ENCODE measurements at regions not wholly inside any gene's neighbourhood (a gene's known extent, or its start where the extent isn't known, plus 50 kb on each side); places are given as distances from the start of the nearest gene placed in this dataset.
"Not testable (repeated sequence)": the region's sequence is repeated elsewhere in the genome, so short reads cannot be mapped to it uniquely, and the experiment has no call there.

DNA sequence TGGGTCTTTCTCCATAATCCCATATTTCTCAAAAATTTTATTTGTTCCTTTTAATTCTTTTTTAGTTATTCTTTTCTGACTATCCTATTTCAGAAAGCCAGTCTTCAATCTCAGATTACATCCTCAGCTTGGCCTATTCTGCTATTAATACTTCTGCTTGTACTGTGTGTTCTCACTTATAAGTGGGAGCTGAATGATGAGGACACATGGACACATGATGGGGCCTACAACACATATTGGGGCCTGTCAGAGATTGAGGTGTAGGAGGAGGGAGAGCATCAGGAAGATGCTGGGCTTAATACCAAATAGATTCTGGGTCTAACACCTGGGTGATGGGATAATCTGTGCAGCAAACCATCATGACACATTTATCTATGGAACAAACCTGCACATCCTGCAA lies 82.3 kb downstream of the MAGEE1 start:
- no peak for DNase-seq

DNA sequence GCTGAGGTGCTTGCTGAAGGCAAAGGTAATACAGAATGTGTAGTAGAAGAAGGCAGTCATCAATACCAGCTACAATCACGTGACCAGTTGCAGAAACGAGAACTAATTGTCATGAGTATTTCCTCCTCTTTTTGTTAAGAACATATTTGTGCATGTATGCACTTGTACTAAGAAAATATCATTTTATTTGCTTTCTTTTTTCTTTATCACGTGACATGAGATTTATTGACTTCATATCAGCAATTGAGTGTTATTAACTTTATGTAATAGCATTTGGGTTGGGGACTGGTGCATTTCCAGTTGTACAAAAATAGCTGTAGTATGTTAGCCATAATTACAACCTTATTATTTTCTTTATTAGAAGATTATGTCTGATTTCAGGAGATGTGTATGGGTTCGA lies 90.0 kb downstream of the MAGEE1 start:
- DNase-seq = no peak

DNA sequence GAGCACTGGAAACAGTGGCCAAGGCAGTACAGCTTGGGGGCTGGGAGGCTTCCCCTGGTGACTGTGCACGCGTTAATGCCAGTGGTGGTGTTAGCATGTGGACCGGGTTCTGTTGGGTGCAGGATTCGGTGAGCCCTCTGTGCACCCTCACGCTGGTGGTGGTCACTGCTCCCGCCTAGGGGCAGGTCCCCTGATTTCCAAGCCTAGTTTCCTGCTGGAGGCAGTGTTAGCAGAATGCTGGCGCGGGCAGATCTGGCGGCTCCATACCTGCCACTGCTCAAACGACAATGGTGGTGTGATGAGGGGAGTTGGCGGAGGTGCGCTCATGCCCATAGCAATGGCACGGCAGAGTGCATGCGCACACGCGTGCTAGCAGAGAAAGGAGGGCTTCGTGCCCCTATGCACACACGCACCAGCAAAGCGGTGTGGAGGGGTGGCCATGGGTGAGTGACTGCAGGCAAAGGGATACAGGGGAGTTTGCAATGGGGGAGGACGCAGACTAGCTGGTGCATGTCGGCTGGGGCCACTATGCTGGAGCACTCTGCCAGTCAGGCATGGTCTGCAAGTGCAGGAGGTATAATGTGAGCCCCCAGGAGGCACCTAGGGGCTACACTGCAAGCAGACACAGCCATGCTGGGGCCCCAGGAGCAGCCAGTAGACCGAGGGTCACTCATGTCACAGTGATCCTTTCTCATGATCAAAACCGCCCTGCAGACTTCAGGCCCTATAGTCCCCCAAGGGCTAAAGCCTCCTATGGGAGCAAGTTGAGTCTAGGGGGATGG lies 93.0 kb downstream of the MAGEE1 start:
- no peak for DNase-seq

DNA sequence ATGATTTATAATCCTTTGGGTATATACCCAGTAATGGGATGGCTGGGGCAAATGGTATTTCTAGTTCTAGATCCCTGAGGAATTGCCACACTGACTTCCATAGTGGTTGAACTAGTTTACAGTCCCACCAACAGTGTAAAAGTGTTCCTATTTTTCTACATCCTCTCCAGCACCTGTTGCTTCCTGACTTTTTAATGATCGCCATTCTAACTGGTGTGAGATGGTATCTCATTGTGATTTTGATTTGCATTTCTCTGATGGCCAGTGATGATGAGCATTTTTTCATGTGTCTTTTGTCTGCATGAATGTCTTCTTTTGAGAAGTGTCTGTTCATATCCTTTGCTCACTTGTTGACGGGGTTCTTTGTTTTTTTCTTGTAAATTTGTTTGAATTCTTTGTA lies 108.2 kb downstream of the MAGEE1 start:
- not testable (repeated sequence) for DNase-seq

DNA sequence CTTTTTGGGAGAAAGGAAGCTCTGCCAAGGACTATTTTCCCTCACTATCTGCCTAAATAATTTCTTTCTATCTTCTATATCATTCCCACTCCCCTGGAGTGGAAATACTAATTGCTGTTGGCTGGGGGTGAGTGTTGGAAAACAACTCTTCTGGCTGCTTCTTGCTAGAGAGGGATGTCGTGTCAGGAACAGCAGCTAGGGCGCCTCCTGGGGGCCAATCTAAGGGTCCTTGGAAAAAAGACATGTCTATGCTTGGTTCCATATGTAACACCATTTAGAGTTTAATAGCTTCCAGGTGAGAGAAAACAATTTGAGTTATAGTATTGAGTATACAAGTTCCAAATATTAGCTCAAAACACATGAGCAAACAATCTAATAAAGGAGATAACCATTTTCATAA lies 111.3 kb downstream of the MAGEE1 start:
- DNase-seq = no peak

DNA sequence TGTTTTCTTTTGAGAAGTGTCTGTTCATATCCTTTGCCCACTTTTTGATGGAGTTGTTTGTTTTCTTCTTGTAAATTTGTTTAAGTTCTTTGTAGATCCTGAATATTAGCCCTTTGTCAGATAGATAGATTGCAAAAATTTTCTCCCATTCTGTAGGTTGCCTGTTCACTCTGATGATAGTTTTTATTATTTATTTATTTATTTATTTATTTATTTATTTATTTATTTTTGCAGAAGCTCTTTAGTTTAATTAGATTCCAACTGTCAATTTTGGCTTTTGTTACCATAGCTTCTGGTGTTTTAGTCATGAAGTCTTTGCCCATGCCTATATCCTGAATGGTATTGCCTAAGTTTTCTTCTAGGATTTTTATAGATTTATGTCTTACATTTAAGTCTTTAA lies 115.9 kb downstream of the MAGEE1 start:
- DNase-seq = not testable (repeated sequence)

DNA sequence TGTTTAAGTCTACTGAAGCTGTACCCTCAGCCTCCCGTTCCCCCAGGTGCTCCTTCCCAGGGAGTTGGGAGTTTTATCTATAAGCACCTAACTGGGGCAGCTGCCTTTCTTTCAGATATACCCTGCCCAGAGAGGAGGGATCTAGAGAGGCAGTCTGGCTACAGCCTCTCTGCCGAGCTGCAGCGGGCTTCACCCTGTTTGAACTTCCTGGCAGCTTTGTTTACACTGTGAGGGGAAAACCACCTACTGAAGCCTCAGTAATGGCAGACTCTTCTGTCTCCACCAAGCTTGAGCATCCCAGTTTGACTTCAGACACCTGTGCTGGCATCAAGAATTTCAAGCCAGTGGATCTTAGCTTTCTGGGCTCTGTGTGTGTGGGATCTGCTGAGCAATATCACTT lies 122.5 kb downstream of the MAGEE1 start:
- DNase-seq = no peak

DNA sequence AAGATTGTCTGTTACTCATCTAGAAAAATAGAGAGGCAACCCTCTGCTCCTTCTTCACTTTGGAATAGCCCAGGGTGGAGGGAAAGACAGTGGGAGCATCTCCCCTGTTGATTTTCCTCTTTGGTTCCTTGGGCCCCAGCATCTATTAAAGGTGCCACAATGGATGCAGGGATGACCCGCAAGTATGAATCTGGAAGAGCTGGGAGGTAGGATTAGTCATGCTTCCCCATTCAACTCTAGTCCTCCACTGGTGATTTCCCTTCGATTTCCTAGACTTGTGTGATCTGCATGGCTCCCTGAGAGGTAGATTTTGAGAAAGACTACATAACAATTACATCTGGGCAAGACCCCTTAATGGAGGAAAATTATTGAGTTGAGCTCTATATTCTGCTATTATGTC lies 127.8 kb downstream of the MAGEE1 start:
- no peak for DNase-seq

DNA sequence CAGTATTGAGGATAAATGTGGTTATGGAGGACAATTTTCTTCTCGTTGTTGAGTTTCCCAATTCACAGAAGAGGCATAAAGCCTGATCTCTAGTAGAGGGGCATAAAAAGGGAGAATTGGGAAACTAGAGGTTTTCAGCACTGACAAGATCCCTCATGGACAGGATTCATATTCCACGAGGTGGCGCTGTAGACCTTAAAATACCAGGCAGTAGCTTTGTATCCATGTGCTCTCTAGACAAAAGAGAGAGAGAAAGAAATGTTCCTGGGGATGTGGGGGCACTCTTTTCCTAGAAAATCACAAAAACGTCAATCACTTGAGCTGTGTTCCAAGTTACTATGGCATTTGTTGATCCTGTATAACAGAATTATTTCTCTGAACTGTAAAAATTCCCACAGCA lies 128.3 kb downstream of the MAGEE1 start:
- DNase-seq = peak; percentile 18

DNA sequence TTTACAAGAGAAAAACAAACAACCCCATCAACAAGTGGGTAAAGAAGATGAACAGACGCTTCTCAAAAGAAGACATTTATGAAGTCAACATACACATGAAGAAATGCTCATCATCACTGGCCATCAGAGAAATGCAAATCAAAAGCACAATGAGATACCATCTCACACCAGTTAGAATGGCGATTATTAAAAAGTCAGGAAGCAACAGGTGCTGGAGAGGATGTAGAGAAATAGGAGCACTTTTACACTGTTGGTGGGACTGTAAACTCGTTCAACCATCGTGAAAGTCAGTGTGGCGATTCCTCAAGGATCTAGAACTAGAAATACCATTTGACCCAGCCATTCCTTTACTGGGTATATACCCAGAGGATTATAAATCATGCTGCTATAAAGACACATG lies 137.3 kb downstream of the MAGEE1 start:
- DNase-seq = not testable (repeated sequence)

DNA sequence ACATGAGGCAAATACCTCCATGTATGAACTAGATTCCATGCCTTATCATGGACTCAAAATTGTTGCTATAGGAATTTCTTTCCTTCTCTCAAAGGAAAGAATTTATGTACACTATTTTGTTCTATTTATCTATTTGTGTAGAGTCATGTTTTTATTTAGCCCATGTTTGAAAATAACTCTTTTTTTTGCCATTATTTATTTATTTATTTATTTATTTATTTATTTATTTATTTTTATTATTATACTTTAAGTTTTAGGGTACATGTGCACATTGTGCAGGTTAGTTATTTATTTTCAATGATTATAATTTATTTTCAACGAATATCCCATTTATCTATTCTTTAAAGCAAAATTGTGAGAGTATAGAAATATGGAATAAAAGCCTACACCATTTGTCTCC lies 177.9 kb downstream of the MAGEE1 start:
- DNase-seq = no peak

DNA sequence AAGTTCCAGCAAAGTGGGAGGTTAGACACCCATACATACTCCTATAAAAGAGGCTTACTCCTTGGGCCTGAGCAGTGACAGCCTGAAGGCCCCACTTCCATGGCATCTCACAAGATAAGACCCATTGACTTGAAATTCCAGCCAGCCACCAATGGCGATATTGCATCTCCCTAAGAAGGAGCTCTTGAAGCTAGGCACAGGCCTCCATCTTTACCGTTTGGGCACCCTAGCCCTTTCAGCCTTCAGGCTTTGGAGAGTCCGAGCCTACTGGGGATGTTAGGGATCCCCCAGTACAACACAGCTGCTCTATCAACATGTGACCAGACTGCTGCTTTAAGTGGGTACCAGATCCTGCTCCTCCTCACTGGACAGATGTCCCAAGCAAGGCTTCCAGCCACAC lies 189.5 kb downstream of the MAGEE1 start:
- DNase-seq = no peak

DNA sequence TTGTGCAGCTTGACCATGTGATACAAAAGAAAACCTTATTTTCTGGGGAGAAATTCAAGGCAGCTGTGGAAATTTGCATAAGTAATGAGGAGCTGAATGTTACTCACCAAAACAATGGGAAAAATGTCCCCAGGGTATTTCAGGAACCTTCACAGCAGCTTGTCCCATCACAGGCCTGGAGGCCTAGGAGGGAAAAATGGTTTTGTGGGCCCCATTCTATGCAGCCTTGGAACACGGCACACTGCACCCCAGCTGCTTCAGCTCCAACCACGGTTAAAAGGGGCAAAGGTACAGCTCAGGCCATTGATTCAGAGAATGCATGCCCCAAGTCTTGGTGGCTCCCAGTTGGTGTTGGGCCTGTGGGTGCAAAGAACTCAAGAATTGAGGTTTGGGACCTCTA lies 216.1 kb downstream of the MAGEE1 start:
- DNase-seq = no peak

DNA sequence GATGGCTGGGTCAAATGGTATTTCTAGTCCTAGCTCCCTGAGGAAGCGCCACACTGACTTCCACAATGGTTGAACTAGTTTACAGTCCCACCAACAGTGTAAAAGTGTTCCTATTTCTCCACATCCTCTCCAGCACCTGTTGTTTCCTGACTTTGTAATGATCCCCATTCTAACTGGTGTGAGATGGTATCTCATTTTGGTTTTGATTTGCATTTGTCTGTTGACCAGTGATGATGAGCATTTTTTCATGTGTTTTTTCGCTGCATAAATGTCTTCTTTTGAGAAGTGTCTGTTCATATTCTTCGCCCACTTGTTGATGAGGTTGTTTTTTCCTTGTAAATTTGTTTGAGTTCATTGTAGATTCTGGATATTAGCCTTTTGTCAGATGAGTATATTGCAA lies 223.9 kb downstream of the MAGEE1 start:
- DNase-seq = not testable (repeated sequence)

DNA sequence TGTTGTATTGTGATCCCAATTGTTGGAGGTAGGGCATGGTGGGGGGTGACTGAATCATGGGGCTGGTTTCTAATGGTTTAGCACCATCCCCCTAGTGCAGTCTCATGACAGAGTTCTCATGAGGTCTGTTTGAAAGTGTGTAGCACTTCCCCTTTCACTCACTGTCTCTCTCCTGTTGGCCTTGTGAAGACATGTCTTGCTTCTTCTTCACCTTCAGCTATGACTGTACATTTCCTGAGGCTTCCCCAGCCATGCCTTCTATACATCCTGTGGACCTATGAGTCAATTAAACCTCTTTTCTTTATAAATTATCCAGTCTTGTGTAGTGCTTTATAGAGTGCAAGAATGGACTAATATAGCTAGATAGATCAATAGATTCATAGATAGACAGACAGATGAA lies 230.0 kb downstream of the MAGEE1 start:
- no peak for DNase-seq
